SK-N-SH (cell line): ENCODE measurements at regions not wholly inside any gene's neighbourhood (a gene's known extent, or its start where the extent isn't known, plus 50 kb on each side); places are given as distances from the start of the nearest gene placed in this dataset.

Experiments
- CTCF ChIA-PET: fragments of 300-600, 350-600 bp; formaldehyde crosslinking; extraction: SDS; loops from one replicate; lab custom pipeline; 2021; lab: Yijun Ruan, JAX
- POLR2A ChIA-PET: fragments of 350-600 bp; sonication (Branson Sonifier 250); formaldehyde crosslinking; extraction: SDS; loops from one replicate; lab custom pipeline; 2020; ENCODE audit warnings: antibody characterized with exemption, inconsistent platforms; lab: Yijun Ruan, JAX
- DNase-seq: peaks from one replicate; pipeline ENCODE4 v3.0.0; 2012
- H2AFZ ChIP-seq: fragments of 200-600 bp; sonication (generic); 2 replicates; pipeline ENCODE4 v1.8.1; 2016; ENCODE audit warnings: antibody characterized with exemption, mild to moderate bottlenecking, low read depth
- H3F3A ChIP-seq: fragments of 200-600 bp; sonication (generic); replicated peaks from 2 replicates; pipeline ENCODE3; 2016; ENCODE audit warnings: antibody characterized with exemption, mild to moderate bottlenecking; ENCODE audit not compliant: insufficient read depth
- H3K27ac ChIP-seq, 2 experiments: fragments of 200-500 bp in 1 of 2; fragments of 200-600 bp in 1 of 2; sonication (Bioruptor generic) in 1 of 2; sonication (generic), shearing (Covaris generic) in 1 of 2; 2 replicates each; pipeline versions ENCODE4 v1.5.1 to v1.6.1; 2014 to 2016; ENCODE audit warnings: low read depth in 2 of 2, inconsistent platforms in 1 of 2, low read length in 1 of 2, mild to moderate bottlenecking in 1 of 2, mixed read lengths in 1 of 2
- H3K27me3 ChIP-seq: fragments of 200-600 bp; sonication (generic), shearing (Covaris generic); 2 replicates; pipeline ENCODE4 v1.6.1; 2016; ENCODE audit warnings: mixed run types; ENCODE audit not compliant: insufficient read depth
- H3K36me3 ChIP-seq, 2 experiments: fragments of 200-500 bp in 1 of 2; fragments of 200-600 bp in 1 of 2; sonication (Bioruptor generic) in 1 of 2; sonication (generic) in 1 of 2; replicated peaks in 1 of 2; 2 replicates each; pipeline versions ENCODE3 to v1.5.1; 2014 to 2016; ENCODE audit warnings: low read length in 1 of 2, mild to moderate bottlenecking in 1 of 2; ENCODE audit not compliant: insufficient read depth in 2 of 2, control insufficient read depth in 1 of 2
- H3K4me1 ChIP-seq, 2 experiments: fragments of 200-500 bp in 1 of 2; fragments of 200-600 bp in 1 of 2; sonication (Bioruptor generic) in 1 of 2; sonication (generic), shearing (Covaris generic) in 1 of 2; 2 replicates each; pipeline versions ENCODE4 v1.5.1 to v1.6.1; 2014 to 2016; ENCODE audit warnings: low read depth in 1 of 2, low read length in 1 of 2, mixed run types in 1 of 2; ENCODE audit not compliant: insufficient read depth in 2 of 2, control insufficient read depth in 1 of 2
- H3K4me2 ChIP-seq: fragments of 200-600 bp; sonication (generic), shearing (Covaris generic); 2 replicates; pipeline ENCODE4 v1.6.1; 2017; ENCODE audit warnings: mixed run types
- H3K4me3 ChIP-seq, 2 experiments: fragments of 200-500 bp in 1 of 2; fragments of 200-600 bp in 1 of 2; sonication (Bioruptor generic) in 1 of 2; sonication (generic), shearing (Covaris generic) in 1 of 2; 2 replicates each; pipeline versions ENCODE4 v1.5.1 to v1.8.1; 2014 to 2016; ENCODE audit warnings: low read depth in 2 of 2, inconsistent platforms in 1 of 2, low read length in 1 of 2, mild to moderate bottlenecking in 1 of 2, mixed read lengths in 1 of 2, moderate library complexity in 1 of 2
- H3K79me2 ChIP-seq: fragments of 200-600 bp; sonication (generic); 2 replicates; pipeline ENCODE4 v1.8.1; 2017; ENCODE audit warnings: mild to moderate bottlenecking; ENCODE audit not compliant: insufficient read depth
- H3K9ac ChIP-seq: fragments of 200-600 bp; sonication (generic); 2 replicates; pipeline ENCODE4 v1.6.1; 2017; ENCODE audit warnings: mixed run types
- H3K9me2 ChIP-seq: fragments of 200-600 bp; sonication (generic); 2 replicates; pipeline ENCODE4 v1.6.1; 2017; ENCODE audit warnings: mixed run types
- H3K9me3 ChIP-seq: fragments of 200-600 bp; sonication (generic); 2 replicates; pipeline ENCODE4 v1.6.1; 2017; ENCODE audit warnings: mixed run types, mild to moderate bottlenecking, moderate library complexity
- H4K20me1 ChIP-seq: fragments of 200-600 bp; sonication (generic); 2 replicates; pipeline ENCODE4 v1.6.1; 2017; ENCODE audit warnings: mild to moderate bottlenecking, mixed run types; ENCODE audit not compliant: insufficient read depth
- CHD2 ChIP-seq: fragments of 150-350 bp; IDR thresholded peaks from 2 replicates; pipeline ENCODE4 v1.6.1; 2018; ENCODE audit warnings: low read length; ENCODE audit not compliant: partially characterized antibody
- EP300 ChIP-seq, 2 experiments: IDR thresholded peaks; 2 replicates each; pipeline versions ENCODE4 v1.4.0 to v1.6.1; 2012; ENCODE audit warnings: borderline replicate concordance in 1 of 2, low read depth in 1 of 2, low read length in 1 of 2
- EZH2phosphoT487 ChIP-seq: fragments of 200-600 bp; sonication (generic); IDR thresholded peaks from 2 replicates; pipeline ENCODE4 v1.6.1; 2017; ENCODE audit warnings: low read depth, mixed run types, mild to moderate bottlenecking, antibody characterized with exemption, moderate library complexity, borderline replicate concordance
- FOSL2 ChIP-seq: IDR thresholded peaks from 2 replicates; pipeline ENCODE4 v1.4.0; 2012; ENCODE audit warnings: low read depth, mild to moderate bottlenecking, moderate library complexity, borderline replicate concordance
- GABPA ChIP-seq: IDR thresholded peaks from 2 replicates; pipeline ENCODE4 v1.4.0; 2012; ENCODE audit warnings: low read depth, mild to moderate bottlenecking
- GATA2 ChIP-seq: sonication (generic); formaldehyde crosslinking; IDR thresholded peaks from 2 replicates; pipeline ENCODE4 v1.5.0; 2020; ENCODE audit warnings: mild to moderate bottlenecking, missing genetic modification reagents
- MXI1 ChIP-seq: IDR thresholded peaks from 2 replicates; pipeline ENCODE4 v1.6.1; 2012; ENCODE audit warnings: mild to moderate bottlenecking, low read depth, low read length, improper control_type of control experiment
- NFIC ChIP-seq: IDR thresholded peaks from 2 replicates; pipeline ENCODE4 v1.4.0; 2012; ENCODE audit warnings: borderline replicate concordance
- NRF1 ChIP-seq: IDR thresholded peaks from 2 replicates; pipeline ENCODE4 v1.6.1; 2012; ENCODE audit warnings: low read depth, mild to moderate bottlenecking, low read length
- POLR2AphosphoS5 ChIP-seq: IDR thresholded peaks from 2 replicates; pipeline ENCODE4 v1.6.1; 2012; ENCODE audit warnings: low read depth, low read length
- RAD21 ChIP-seq: IDR thresholded peaks from 2 replicates; pipeline ENCODE4 v1.6.1; 2012; ENCODE audit warnings: mild to moderate bottlenecking, low read length
- RCOR1 ChIP-seq: fragments of 150-350 bp; IDR thresholded peaks from 2 replicates; pipeline ENCODE4 v1.6.1; 2017; ENCODE audit warnings: antibody characterized with exemption, low read length
- RFX5 ChIP-seq: IDR thresholded peaks from 2 replicates; pipeline ENCODE4 v1.6.1; 2012; ENCODE audit warnings: mild to moderate bottlenecking, improper control_type of control experiment, low read length
- SIN3A ChIP-seq: IDR thresholded peaks from 2 replicates; pipeline ENCODE4 v1.6.1; 2012; ENCODE audit warnings: low read depth, mild to moderate bottlenecking, low read length, moderate library complexity, borderline replicate concordance
- SMC3 ChIP-seq: IDR thresholded peaks from 2 replicates; pipeline ENCODE4 v1.6.1; 2012; ENCODE audit warnings: low read depth, low read length, improper control_type of control experiment
- TEAD4 ChIP-seq: IDR thresholded peaks from 2 replicates; pipeline ENCODE4 v1.4.0; 2012; ENCODE audit warnings: mild to moderate bottlenecking, borderline replicate concordance; ENCODE audit not compliant: insufficient read depth
- YY1 ChIP-seq: IDR thresholded peaks from 2 replicates; pipeline ENCODE4 v1.4.0; 2012; ENCODE audit warnings: low read depth, mild to moderate bottlenecking
- WGBS: methylation state at CpG from one replicate; pipeline ENCODE4 v1.1.6; 2017; ENCODE audit warnings: low lambda C conversion rate; 5-methylcytosine and 5-hydroxymethylcytosine counted together
- TF ChIP-seq, protein P1 (sequence below): IDR thresholded peaks from 2 replicates; pipeline ENCODE4 v1.4.0; 2012; ENCODE audit warnings: low read depth

DNA sequence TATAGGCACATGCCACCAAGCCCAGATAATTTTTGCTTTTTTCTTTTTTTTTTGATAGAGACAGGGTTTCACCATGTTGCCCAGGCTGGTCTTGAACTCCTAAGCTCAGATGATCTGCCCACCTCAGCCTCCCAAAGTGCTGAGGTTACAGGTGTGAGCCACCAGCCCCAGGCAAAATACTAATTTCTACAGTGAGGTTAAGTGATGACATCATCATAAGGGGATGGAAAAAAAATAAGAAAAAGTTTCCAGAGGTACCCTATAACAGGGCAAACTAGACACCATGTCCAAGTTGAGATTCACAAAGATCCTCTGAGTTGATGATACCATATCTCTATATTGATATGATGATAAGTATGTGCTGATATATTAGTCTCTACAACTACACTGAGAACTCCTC lies 163.7 kb upstream of the ACVR2A start (continued):
- TF ChIP-seq FOSL2 (no peak), EZH2phosphoT487 (no peak), MXI1 (no peak), SMC3 (no peak), GABPA (no peak), RFX5 (no peak), POLR2AphosphoS5 (no peak), RCOR1 (no peak)

DNA sequence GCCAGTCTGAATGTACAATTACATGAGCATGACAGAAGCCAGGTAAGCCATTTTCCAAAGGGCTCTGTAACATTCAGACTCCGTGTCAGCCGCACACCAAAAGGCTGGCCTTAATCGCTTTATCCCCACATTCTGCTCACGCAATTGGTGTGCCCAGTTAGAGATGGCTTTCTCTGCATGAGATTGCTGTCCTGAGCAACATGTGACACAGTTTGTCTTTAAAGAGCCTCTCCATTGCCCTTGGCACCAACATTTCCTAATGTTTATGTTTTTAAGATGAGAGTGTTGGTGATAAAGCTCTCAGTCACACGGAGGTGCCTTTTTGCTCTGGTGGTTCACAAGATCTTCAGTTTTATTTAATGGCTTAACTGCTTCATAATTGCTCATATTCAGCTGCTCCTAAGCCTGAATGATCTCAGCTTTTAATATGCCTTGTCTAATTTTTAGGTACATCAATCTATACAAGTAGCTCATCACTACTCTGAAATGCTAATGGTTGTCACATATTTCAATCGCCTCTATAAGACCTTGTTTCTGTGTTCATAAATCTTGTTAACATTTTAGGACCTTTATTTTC lies 164.8 kb upstream of the ACVR2A start:
- H3K9me3 ChIP-seq, result no peaks in the 10 kb centered on the region
- WGBS, result 20% methylated on average over 6 of the region's 6 CpGs
- no peaks in the 10 kb centered on the region for H3K36me3 ChIP-seq
- H3K4me2 ChIP-seq, result no peak overlapping the region
- H4K20me1 ChIP-seq, result no peaks in the 10 kb centered on the region
- no peak overlapping the region for H3K27ac ChIP-seq
- 0 out of 2 replicates have a peak, but pooled peaks cover 2% of the 10 kb centered on the region for H3K9me2 ChIP-seq
- DNase-seq, result no peak
- no peaks in the 10 kb centered on the region; the same call in 1 of the 2 replicates for H3K27me3 ChIP-seq
- TF ChIP-seq NRF1 (no peak), GATA2 (CRISPR knock-in tag) (no peak), EP300 (IDR thresholded peaks at IDR 0.05; ENCODE audit: borderline replicate concordance in 1 of 2, low read depth in 1 of 2, low read length in 1 of 2) (no peak), YY1 (no peak), NFIC (no peak), SMC3 (no peak), RAD21 (no peak), CHD2 (no peak), RFX5 (no peak), TEAD4 (no peak), SIN3A (no peak)
- TF ChIP-seq, protein P1, sequence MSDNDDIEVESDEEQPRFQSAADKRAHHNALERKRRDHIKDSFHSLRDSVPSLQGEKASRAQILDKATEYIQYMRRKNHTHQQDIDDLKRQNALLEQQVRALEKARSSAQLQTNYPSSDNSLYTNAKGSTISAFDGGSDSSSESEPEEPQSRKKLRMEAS, result no peak
- H3K9ac ChIP-seq, result no peak overlapping the region
- ChIA-PET CTCF (no interaction called here), POLR2A (no interaction called here)
- no peak overlapping the region for H2AFZ ChIP-seq
- H3F3A ChIP-seq, result no peaks in the 10 kb centered on the region
- no peak overlapping the region for H3K4me3 ChIP-seq
- no peaks in the 10 kb centered on the region for H3K4me1 ChIP-seq
- no peaks in the 10 kb centered on the region for H3K79me2 ChIP-seq
